ENCODE measurements at regions not wholly inside any gene's neighbourhood (a gene's known extent, or its start where the extent isn't known, plus 50 kb on each side); places are given as distances from the start of the nearest gene placed in this dataset.

GRCh38 chr13:40428354-40428753, 238.1 kb downstream of the FOXO1 start:
- no peak for TF ChIP-seq CTCF (conservative IDR thresholded peaks at IDR 0.05)
- H3K27ac ChIP-seq: no peak overlapping the region

- TF ChIP-seq CTCF (conservative IDR thresholded peaks at IDR 0.05): no peak
- no peak overlapping the region for H3K27ac ChIP-seq
These were observed 236.5 kb downstream of the FOXO1 start for GRCh38 chr13:40429706-40430545.

- no peak for TF ChIP-seq CTCF (conservative IDR thresholded peaks at IDR 0.05)
- H3K27ac ChIP-seq: no peak overlapping the region
These were observed 234.1 kb downstream of the FOXO1 start for GRCh38 chr13:40432018-40432978.

- H3K27ac ChIP-seq: no peak overlapping the region
These were observed 233.4 kb downstream of the FOXO1 start for GRCh38 chr13:40433001-40433400.

GRCh38 chr13:40433577-40433976, 232.9 kb downstream of the FOXO1 start:
- no peak for TF ChIP-seq CTCF (conservative IDR thresholded peaks at IDR 0.05)
- no peak overlapping the region for H3K27ac ChIP-seq

More at GRCh38 chr13:40433001-40433400, 233.4 kb downstream of the FOXO1 start:
- TF ChIP-seq CTCF (conservative IDR thresholded peaks at IDR 0.05): no peak

GRCh38 chr13:40434516-40435397, 231.7 kb downstream of the FOXO1 start:
- TF ChIP-seq CTCF (conservative IDR thresholded peaks at IDR 0.05): no peak
- no peak overlapping the region for H3K27ac ChIP-seq

Data from VCaP (cell line).